KMS-11 (cell line): ENCODE measurements at regions not wholly inside any gene's neighbourhood (a gene's known extent, or its start where the extent isn't known, plus 50 kb on each side); places are given as distances from the start of the nearest gene placed in this dataset.
"Not testable (repeated sequence)": the region's sequence is repeated elsewhere in the genome, so short reads cannot be mapped to it uniquely, and the experiment has no call there.

Source experiments
- H2AFZ ChIP-seq: fragments of 200-600 bp; sonication (generic); 2 replicates; pipeline ENCODE4 v1.6.1; 2016; ENCODE audit warnings: antibody characterized with exemption, mixed run types, low read depth
- H3K27ac ChIP-seq: fragments of 200-600 bp; sonication (generic); 2 replicates; pipeline ENCODE4 v1.6.1; 2016; ENCODE audit warnings: mild to moderate bottlenecking, mixed run types
- H3K27me3 ChIP-seq: fragments of 200-600 bp; sonication (generic); 2 replicates; pipeline ENCODE4 v1.6.1; 2017; ENCODE audit warnings: mild to moderate bottlenecking, low read depth, mixed run types, moderate library complexity; ENCODE audit not compliant: insufficient read depth
- H3K36me3 ChIP-seq: fragments of 200-600 bp; sonication (generic); 2 replicates; pipeline ENCODE4 v1.6.1; 2017; ENCODE audit warnings: mild to moderate bottlenecking, mixed run types; ENCODE audit not compliant: insufficient read depth
- H3K4me1 ChIP-seq: fragments of 200-600 bp; sonication (generic); 2 replicates; pipeline ENCODE4 v1.6.1; 2016; ENCODE audit warnings: mild to moderate bottlenecking, low read depth, mixed run types; ENCODE audit not compliant: poor library complexity, severe bottlenecking
- H3K4me2 ChIP-seq: fragments of 200-600 bp; sonication (generic); 2 replicates; pipeline ENCODE4 v1.7.0; 2016; ENCODE audit warnings: mild to moderate bottlenecking, mixed run types
- H3K4me3 ChIP-seq: fragments of 200-600 bp; sonication (generic); IDR thresholded peaks from 2 replicates; pipeline ENCODE4 v1.6.1; 2017; ENCODE audit warnings: low read depth, low read length, mixed read lengths; ENCODE audit not compliant: insufficient read depth
- H3K79me2 ChIP-seq: fragments of 200-600 bp; sonication (generic); 2 replicates; pipeline ENCODE4 v1.6.1; 2016; ENCODE audit warnings: low read depth, mixed run types; ENCODE audit not compliant: insufficient read depth
- H3K9ac ChIP-seq: fragments of 200-600 bp; sonication (generic); 2 replicates; pipeline ENCODE4 v1.6.1; 2016; ENCODE audit warnings: mild to moderate bottlenecking, mixed run types
- H4K20me1 ChIP-seq: fragments of 200-600 bp; sonication (generic); 2 replicates; pipeline ENCODE4 v1.6.1; 2016; ENCODE audit warnings: mild to moderate bottlenecking, mixed run types; ENCODE audit not compliant: insufficient read depth
- CTCF ChIP-seq: fragments of 200-600 bp; sonication (generic); conservative IDR thresholded peaks from 2 replicates; pipeline ENCODE4 v1.6.1; 2017; ENCODE audit warnings: low read depth, mild to moderate bottlenecking, antibody characterized with exemption, low read length, moderate library complexity, mixed read lengths

- H3K36me3 ChIP-seq: no peaks in the 10 kb centered on the region
- no peaks in the 10 kb centered on the region for H4K20me1 ChIP-seq
- no peaks in the 10 kb centered on the region for H3K27me3 ChIP-seq
- no peaks in the 10 kb centered on the region for H3K4me1 ChIP-seq
- no peaks in the 10 kb centered on the region for H3K79me2 ChIP-seq
- H3K4me2 ChIP-seq: no peak overlapping the region
- H3K4me3 ChIP-seq: no peak overlapping the region
- no peak overlapping the region for H2AFZ ChIP-seq
- H3K9ac ChIP-seq: no peak overlapping the region
- TF ChIP-seq CTCF: no peak
- no peak overlapping the region for H3K27ac ChIP-seq
Observed at GRCh38 chr15:94864600-94864999, 633.2 kb downstream of the MCTP2 start.

DNA sequence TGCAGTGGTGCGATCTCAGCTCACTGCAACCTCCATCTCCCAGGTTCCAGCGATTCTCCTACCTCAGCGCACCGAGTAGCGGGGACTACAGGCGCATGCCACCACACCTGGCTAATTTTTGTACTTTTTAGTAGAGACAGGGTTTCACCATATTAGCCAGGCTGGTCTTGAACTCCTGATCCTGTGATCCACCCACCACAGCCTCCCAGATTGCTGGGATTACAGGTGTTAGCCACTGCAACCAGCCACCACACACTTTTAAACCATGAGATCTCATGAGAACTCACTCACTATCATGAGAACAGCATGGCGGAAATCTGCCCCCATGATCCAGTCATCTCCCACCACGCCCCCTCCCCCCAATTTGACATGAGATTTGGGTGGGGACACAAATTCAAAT is 636.9 kb downstream of the MCTP2 start:
- H3K36me3 ChIP-seq, H3K79me2 ChIP-seq, H4K20me1 ChIP-seq, H2AFZ ChIP-seq, H3K4me3 ChIP-seq, H3K9ac ChIP-seq, H3K27me3 ChIP-seq, H3K4me2 ChIP-seq, H3K27ac ChIP-seq, H3K4me1 ChIP-seq: not testable (repeated sequence)

- Histone ChIP-seq H3K4me1 (no peaks in the 10 kb centered on the region), H2AFZ (no peak overlapping the region), H3K79me2 (no peaks in the 10 kb centered on the region), H3K4me2 (no peak overlapping the region), H3K27me3 (no peaks in the 10 kb centered on the region), H3K4me3 (no peak overlapping the region), H3K9ac (no peak overlapping the region), H4K20me1 (no peaks in the 10 kb centered on the region), H3K27ac (no peak overlapping the region), H3K36me3 (no peaks in the 10 kb centered on the region)
- TF ChIP-seq CTCF: no peak
Observed at GRCh38 chr15:94875550-94875949, 644.2 kb downstream of the MCTP2 start.

DNA sequence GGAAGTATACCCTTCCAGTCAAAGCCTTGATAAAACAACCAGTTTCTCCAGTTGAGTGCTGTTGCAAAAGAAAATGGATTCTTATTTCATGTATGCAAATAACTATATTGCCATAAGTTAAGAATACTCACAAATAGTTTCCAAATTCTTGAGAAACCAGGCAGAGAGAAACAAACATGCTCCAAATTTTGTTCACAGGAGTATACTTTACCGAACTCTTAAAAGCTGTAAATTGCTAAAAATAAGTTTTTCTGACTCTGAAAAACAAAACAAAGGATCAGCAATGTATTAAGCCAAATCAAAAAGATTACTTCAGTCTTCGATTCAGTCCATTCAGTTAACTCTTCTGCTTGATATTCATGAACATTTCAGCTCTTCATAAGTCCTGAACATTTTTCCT is 646.5 kb downstream of the MCTP2 start:
- Histone ChIP-seq H4K20me1 (no peaks in the 10 kb centered on the region), H3K4me2 (no peak overlapping the region), H3K36me3 (no peaks in the 10 kb centered on the region), H3K4me3 (no peak overlapping the region), H3K4me1 (no peaks in the 10 kb centered on the region), H3K27me3 (no peaks in the 10 kb centered on the region), H3K79me2 (no peaks in the 10 kb centered on the region), H3K9ac (no peak overlapping the region), H3K27ac (no peak overlapping the region), H2AFZ (no peak overlapping the region)
- no peak for TF ChIP-seq CTCF

- H3K4me1 ChIP-seq: no peaks in the 10 kb centered on the region
- H3K9ac ChIP-seq: no peak overlapping the region
- no peaks in the 10 kb centered on the region for H3K27me3 ChIP-seq
- no peaks in the 10 kb centered on the region for H3K36me3 ChIP-seq
- no peaks in the 10 kb centered on the region for H4K20me1 ChIP-seq
- H3K4me3 ChIP-seq: no peak overlapping the region
- no peaks in the 10 kb centered on the region for H3K79me2 ChIP-seq
- no peak overlapping the region for H2AFZ ChIP-seq
- no peak for TF ChIP-seq CTCF
- no peak overlapping the region for H3K4me2 ChIP-seq
- H3K27ac ChIP-seq: no peak overlapping the region
Observed at GRCh38 chr15:94882071-94882712, 650.8 kb downstream of the MCTP2 start.
